ENCODE measurements at regions not wholly inside any gene's neighbourhood (a gene's known extent, or its start where the extent isn't known, plus 50 kb on each side); places are given as distances from the start of the nearest gene placed in this dataset.

DNA sequence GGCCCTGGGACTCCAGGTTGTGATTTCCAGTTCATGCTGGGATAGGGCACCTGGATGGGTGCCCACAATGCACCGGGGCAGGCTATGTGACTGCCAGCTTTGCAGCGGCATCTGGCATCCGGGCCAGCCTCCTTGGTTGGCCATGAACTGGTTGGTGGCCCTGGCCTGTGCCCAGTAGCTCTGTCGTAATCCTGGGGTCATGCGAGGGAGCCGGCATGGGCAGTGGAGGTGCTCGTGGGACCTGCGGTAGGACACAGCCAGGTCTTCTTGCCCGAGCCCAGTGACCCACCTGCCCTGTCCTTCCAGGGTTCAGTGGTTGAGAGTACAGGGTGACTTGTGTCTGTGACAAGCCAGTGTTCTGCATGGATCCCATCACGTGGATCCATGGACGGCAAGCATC is 237.9 kb downstream of the SNRPN start:
- Histone ChIP-seq H2AFZ (ENCODE audit: low read depth, low read length) (no peak overlapping the region), H3K27ac (ENCODE audit: extremely low read depth, low read depth, low read length) (no peak overlapping the region), H3K36me3 (ENCODE audit: control insufficient read depth, insufficient read depth, low read length) (no peaks in the 10 kb centered on the region), H3K9ac (ENCODE audit: insufficient read depth in 1 of 2, low read depth in 2 of 2, low read length in 2 of 2) (no peak overlapping the region), H3K4me3 (no peak overlapping the region), H3K9me3 (replicated peaks; ENCODE audit: control insufficient read depth, insufficient read depth, low read depth, low read length) (no peaks in the 10 kb centered on the region), H3K79me2 (ENCODE audit: control insufficient read depth, insufficient read depth, low read length) (no peaks in the 10 kb centered on the region), H3K4me2 (ENCODE audit: insufficient read depth, low read length) (no peak overlapping the region), H3K27me3 (ENCODE audit: control insufficient read depth in 2 of 2, insufficient read depth in 2 of 2, low read length in 2 of 2) (no peaks in the 10 kb centered on the region), H3K9me1 (ENCODE audit: control insufficient read depth, insufficient read depth, low read length) (no peaks in the 10 kb centered on the region), H3K4me1 (replicated peaks in 1 of 2; ENCODE audit: control insufficient read depth in 2 of 2, insufficient read depth in 2 of 2, low read length in 2 of 2) (no peaks in the 10 kb centered on the region), H4K20me1 (replicated peaks; ENCODE audit: control insufficient read depth, insufficient read depth, low read length) (no peaks in the 10 kb centered on the region)
- CTCF ChIA-PET (ENCODE audit: low intra/inter-chr PET ratio), result no interaction called here
- intact Hi-C loops (cut with micrococcal nuclease) (no loop called here), in situ Hi-C loops (cut with MboI) (no loop called here)
- ATAC-seq (no peak), FAIRE-seq (no peak), DNase-seq (ENCODE audit: extremely low read depth in 1 of 4, low spot score in 3 of 4) (no peak)
- TF ChIP-seq ZNF347 (CRISPR knock-in tag; IDR thresholded peaks at IDR 0.05; ENCODE audit: low read depth), result no peak
- TF ChIP-seq FOXK1 (CRISPR knock-in tag; IDR thresholded peaks at IDR 0.05; ENCODE audit: borderline replicate concordance), result no peak
- TF ChIP-seq NCOA6 (IDR thresholded peaks at IDR 0.05), result no peak
- no peak for TF ChIP-seq C11orf30 (IDR thresholded peaks at IDR 0.05; ENCODE audit: low read depth)
- TF ChIP-seq, protein P1, sequence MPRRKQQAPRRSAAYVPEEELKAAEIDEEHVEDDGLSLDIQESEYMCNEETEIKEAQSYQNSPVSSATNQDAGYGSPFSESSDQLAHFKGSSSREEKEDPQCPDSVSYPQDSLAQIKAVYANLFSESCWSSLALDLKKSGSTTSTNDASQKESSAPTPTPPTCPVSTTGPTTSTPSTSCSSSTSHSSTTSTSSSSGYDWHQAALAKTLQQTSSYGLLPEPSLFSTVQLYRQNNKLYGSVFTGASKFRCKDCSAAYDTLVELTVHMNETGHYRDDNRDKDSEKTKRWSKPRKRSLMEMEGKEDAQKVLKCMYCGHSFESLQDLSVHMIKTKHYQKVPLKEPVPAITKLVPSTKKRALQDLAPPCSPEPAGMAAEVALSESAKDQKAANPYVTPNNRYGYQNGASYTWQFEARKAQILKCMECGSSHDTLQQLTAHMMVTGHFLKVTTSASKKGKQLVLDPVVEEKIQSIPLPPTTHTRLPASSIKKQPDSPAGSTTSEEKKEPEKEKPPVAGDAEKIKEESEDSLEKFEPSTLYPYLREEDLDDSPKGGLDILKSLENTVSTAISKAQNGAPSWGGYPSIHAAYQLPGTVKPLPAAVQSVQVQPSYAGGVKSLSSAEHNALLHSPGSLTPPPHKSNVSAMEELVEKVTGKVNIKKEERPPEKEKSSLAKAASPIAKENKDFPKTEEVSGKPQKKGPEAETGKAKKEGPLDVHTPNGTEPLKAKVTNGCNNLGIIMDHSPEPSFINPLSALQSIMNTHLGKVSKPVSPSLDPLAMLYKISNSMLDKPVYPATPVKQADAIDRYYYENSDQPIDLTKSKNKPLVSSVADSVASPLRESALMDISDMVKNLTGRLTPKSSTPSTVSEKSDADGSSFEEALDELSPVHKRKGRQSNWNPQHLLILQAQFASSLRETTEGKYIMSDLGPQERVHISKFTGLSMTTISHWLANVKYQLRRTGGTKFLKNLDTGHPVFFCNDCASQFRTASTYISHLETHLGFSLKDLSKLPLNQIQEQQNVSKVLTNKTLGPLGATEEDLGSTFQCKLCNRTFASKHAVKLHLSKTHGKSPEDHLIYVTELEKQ (CRISPR knock-in tag; IDR thresholded peaks at IDR 0.05), result no peak
- TF ChIP-seq BRF1 (IDR thresholded peaks at IDR 0.05; ENCODE audit: borderline replicate concordance, extremely low read depth, insufficient read length), result no peak
- TF ChIP-seq CSDE1 (IDR thresholded peaks at IDR 0.05), result no peak
- TF ChIP-seq KDM4B (IDR thresholded peaks at IDR 0.05; ENCODE audit: borderline replicate concordance in 2 of 2, low read depth in 1 of 2), result no peak
- WGBS (ENCODE audit: insufficient coverage, low coverage, missing lambda C conversion rate), result 0% methylated on average over 6 of the region's 11 CpGs
- no TSS peak for BruUV-seq (replicated peaks)
- POLR2A ChIA-PET, result no interaction called here
